ENCODE measurements at regions not wholly inside any gene's neighbourhood (a gene's known extent, or its start where the extent isn't known, plus 50 kb on each side); places are given as distances from the start of the nearest gene placed in this dataset.

- no peaks in the 10 kb centered on the region for H3K27me3 ChIP-seq (ENCODE audit: low read length)
- no peaks in the 10 kb centered on the region for H3K36me3 ChIP-seq (ENCODE audit: insufficient read depth, low read length)
- no peaks in the 10 kb centered on the region for H3K9me2 ChIP-seq (replicated peaks; ENCODE audit: insufficient read depth, low read length)
- H3K4me1 ChIP-seq (ENCODE audit: low read length): no peaks in the 10 kb centered on the region
- no peak overlapping the region for H3K4me3 ChIP-seq (ENCODE audit: low read length)
- no peaks in the 10 kb centered on the region for H3K79me2 ChIP-seq (ENCODE audit: low read length)
- H4K20me1 ChIP-seq (ENCODE audit: insufficient read depth, low read depth, low read length): no peaks in the 10 kb centered on the region
- no peak overlapping the region for H2AFZ ChIP-seq (ENCODE audit: low read length)
- H3K27ac ChIP-seq (ENCODE audit: low read length): no peak overlapping the region
- H3K9ac ChIP-seq (ENCODE audit: low read length): no peak overlapping the region
- H3K9me3 ChIP-seq (ENCODE audit: low read length): no peaks in the 10 kb centered on the region
- no peak overlapping the region for H3K4me2 ChIP-seq (ENCODE audit: low read depth, low read length, poor library complexity, severe bottlenecking)
- DNase-seq: no peak
Observed at GRCh38 chr2:43075811-43076585, 150.4 kb downstream of the ZFP36L2 start.

- no peak overlapping the region for H3K4me2 ChIP-seq (ENCODE audit: low read depth, low read length, poor library complexity, severe bottlenecking)
- H4K20me1 ChIP-seq (ENCODE audit: insufficient read depth, low read depth, low read length): no peaks in the 10 kb centered on the region
- no peak for DNase-seq
- H3K9ac ChIP-seq (ENCODE audit: low read length): no peak overlapping the region
- H3K36me3 ChIP-seq (ENCODE audit: insufficient read depth, low read length): no peaks in the 10 kb centered on the region
- no peaks in the 10 kb centered on the region for H3K27me3 ChIP-seq (ENCODE audit: low read length)
- no peak overlapping the region for H3K4me3 ChIP-seq (ENCODE audit: low read length)
- no peak overlapping the region for H2AFZ ChIP-seq (ENCODE audit: low read length)
- H3K9me2 ChIP-seq (replicated peaks; ENCODE audit: insufficient read depth, low read length): no peaks in the 10 kb centered on the region
- no peaks in the 10 kb centered on the region for H3K4me1 ChIP-seq (ENCODE audit: low read length)
- no peak overlapping the region for H3K27ac ChIP-seq (ENCODE audit: low read length)
- H3K9me3 ChIP-seq (ENCODE audit: low read length): no peaks in the 10 kb centered on the region
- H3K79me2 ChIP-seq (ENCODE audit: low read length): no peaks in the 10 kb centered on the region
Observed at GRCh38 chr2:43075054-43075593, 151.3 kb downstream of the ZFP36L2 start.

- Histone ChIP-seq H3K9me3 (ENCODE audit: low read length) (no peaks in the 10 kb centered on the region), H2AFZ (ENCODE audit: low read length) (no peak overlapping the region), H4K20me1 (ENCODE audit: insufficient read depth, low read depth, low read length) (no peaks in the 10 kb centered on the region), H3K27me3 (ENCODE audit: low read length) (no peaks in the 10 kb centered on the region), H3K9me2 (replicated peaks; ENCODE audit: insufficient read depth, low read length) (no peaks in the 10 kb centered on the region), H3K79me2 (ENCODE audit: low read length) (no peaks in the 10 kb centered on the region), H3K4me1 (ENCODE audit: low read length) (no peaks in the 10 kb centered on the region), H3K4me2 (ENCODE audit: low read depth, low read length, poor library complexity, severe bottlenecking) (no peak overlapping the region), H3K9ac (ENCODE audit: low read length) (no peak overlapping the region), H3K36me3 (ENCODE audit: insufficient read depth, low read length) (no peaks in the 10 kb centered on the region), H3K27ac (ENCODE audit: low read length) (no peak overlapping the region), H3K4me3 (ENCODE audit: low read length) (no peak overlapping the region)
- DNase-seq: no peak
Observed at GRCh38 chr2:43074592-43075053, 151.8 kb downstream of the ZFP36L2 start.

GRCh38 chr2:43074052-43074451 lies 152.4 kb downstream of the ZFP36L2 start:
- no peak for DNase-seq
- H3K27ac ChIP-seq (ENCODE audit: low read length): no peak overlapping the region
- H3K4me3 ChIP-seq (ENCODE audit: low read length): no peak overlapping the region
- H3K9me3 ChIP-seq (ENCODE audit: low read length): no peaks in the 10 kb centered on the region
- H3K79me2 ChIP-seq (ENCODE audit: low read length): no peaks in the 10 kb centered on the region
- H3K4me2 ChIP-seq (ENCODE audit: low read depth, low read length, poor library complexity, severe bottlenecking): no peak overlapping the region
- no peaks in the 10 kb centered on the region for H3K36me3 ChIP-seq (ENCODE audit: insufficient read depth, low read length)
- H3K4me1 ChIP-seq (ENCODE audit: low read length): no peaks in the 10 kb centered on the region
- no peaks in the 10 kb centered on the region for H3K9me2 ChIP-seq (replicated peaks; ENCODE audit: insufficient read depth, low read length)
- H3K27me3 ChIP-seq (ENCODE audit: low read length): no peaks in the 10 kb centered on the region
- no peak overlapping the region for H3K9ac ChIP-seq (ENCODE audit: low read length)
- H4K20me1 ChIP-seq (ENCODE audit: insufficient read depth, low read depth, low read length): no peaks in the 10 kb centered on the region
- H2AFZ ChIP-seq (ENCODE audit: low read length): no peak overlapping the region

GRCh38 chr2:43073401-43073825 lies 153.0 kb downstream of the ZFP36L2 start:
- Histone ChIP-seq H3K79me2 (ENCODE audit: low read length) (no peaks in the 10 kb centered on the region), H3K9me2 (replicated peaks; ENCODE audit: insufficient read depth, low read length) (no peaks in the 10 kb centered on the region), H3K27ac (ENCODE audit: low read length) (no peak overlapping the region), H3K4me2 (ENCODE audit: low read depth, low read length, poor library complexity, severe bottlenecking) (no peak overlapping the region), H3K4me3 (ENCODE audit: low read length) (no peak overlapping the region), H3K9me3 (ENCODE audit: low read length) (no peaks in the 10 kb centered on the region), H3K9ac (ENCODE audit: low read length) (no peak overlapping the region), H4K20me1 (ENCODE audit: insufficient read depth, low read depth, low read length) (no peaks in the 10 kb centered on the region), H3K36me3 (ENCODE audit: insufficient read depth, low read length) (no peaks in the 10 kb centered on the region), H3K4me1 (ENCODE audit: low read length) (no peaks in the 10 kb centered on the region), H2AFZ (ENCODE audit: low read length) (no peak overlapping the region), H3K27me3 (ENCODE audit: low read length) (no peaks in the 10 kb centered on the region)
- DNase-seq: no peak

- no peaks in the 10 kb centered on the region for H3K9me3 ChIP-seq (ENCODE audit: low read length)
- H3K4me3 ChIP-seq (ENCODE audit: low read length): no peak overlapping the region
- H2AFZ ChIP-seq (ENCODE audit: low read length): no peak overlapping the region
- H3K79me2 ChIP-seq (ENCODE audit: low read length): no peaks in the 10 kb centered on the region
- H3K4me2 ChIP-seq (ENCODE audit: low read depth, low read length, poor library complexity, severe bottlenecking): no peak overlapping the region
- no peaks in the 10 kb centered on the region for H3K27me3 ChIP-seq (ENCODE audit: low read length)
- no peak for DNase-seq
- no peak overlapping the region for H3K9ac ChIP-seq (ENCODE audit: low read length)
- no peaks in the 10 kb centered on the region for H3K9me2 ChIP-seq (replicated peaks; ENCODE audit: insufficient read depth, low read length)
- H3K4me1 ChIP-seq (ENCODE audit: low read length): no peaks in the 10 kb centered on the region
- no peak overlapping the region for H3K27ac ChIP-seq (ENCODE audit: low read length)
- no peaks in the 10 kb centered on the region for H3K36me3 ChIP-seq (ENCODE audit: insufficient read depth, low read length)
- no peaks in the 10 kb centered on the region for H4K20me1 ChIP-seq (ENCODE audit: insufficient read depth, low read depth, low read length)
Observed at GRCh38 chr2:43071599-43072550, 154.5 kb downstream of the ZFP36L2 start.

- Histone ChIP-seq H3K4me2 (ENCODE audit: low read depth, low read length, poor library complexity, severe bottlenecking) (no peak overlapping the region), H3K9me3 (ENCODE audit: low read length) (no peaks in the 10 kb centered on the region), H2AFZ (ENCODE audit: low read length) (no peak overlapping the region), H3K4me3 (ENCODE audit: low read length) (no peak overlapping the region), H3K9me2 (replicated peaks; ENCODE audit: insufficient read depth, low read length) (no peaks in the 10 kb centered on the region), H3K4me1 (ENCODE audit: low read length) (no peaks in the 10 kb centered on the region), H3K27me3 (ENCODE audit: low read length) (no peaks in the 10 kb centered on the region), H4K20me1 (ENCODE audit: insufficient read depth, low read depth, low read length) (no peaks in the 10 kb centered on the region), H3K27ac (ENCODE audit: low read length) (no peak overlapping the region), H3K9ac (ENCODE audit: low read length) (no peak overlapping the region), H3K36me3 (ENCODE audit: insufficient read depth, low read length) (no peaks in the 10 kb centered on the region), H3K79me2 (ENCODE audit: low read length) (no peaks in the 10 kb centered on the region)
- DNase-seq: no peak
Observed at GRCh38 chr2:43070676-43071502, 155.5 kb downstream of the ZFP36L2 start.
